ENCODE measurements at regions not wholly inside any gene's neighbourhood (a gene's known extent, or its start where the extent isn't known, plus 50 kb on each side); places are given as distances from the start of the nearest gene placed in this dataset.

- intact Hi-C loops (cut with micrococcal nuclease) = no loop called here
- no peak overlapping the region for H3K4me3 ChIP-seq (replicated peaks in 1 of 2; ENCODE audit: low read depth in 1 of 2, low read length in 2 of 2)
- no peak overlapping the region for H3K27ac ChIP-seq (ENCODE audit: low read depth, low read length)
- no peaks in the 10 kb centered on the region for H3K79me2 ChIP-seq (ENCODE audit: insufficient read depth, low read length)
- RAD21 ChIA-PET (ENCODE audit: low non-redundant PET in 1 of 2, low total read pairs in 2 of 2, uncharacterized antibody in 2 of 2, unreplicated experiment in 2 of 2) = no interaction called here
- H3K9me3 ChIP-seq (ENCODE audit: control insufficient read depth in 1 of 2, insufficient read depth in 1 of 2, low read depth in 1 of 2, low read length in 2 of 2) = no peaks in the 10 kb centered on the region; a peak in 2 of 4 replicates
- ATAC-seq = no peak
- H3K4me1 ChIP-seq (ENCODE audit: control insufficient read depth in 1 of 2, insufficient read depth in 2 of 2, low read length in 2 of 2) = no peaks in the 10 kb centered on the region
- H3K4me2 ChIP-seq (ENCODE audit: low read length) = no peak overlapping the region
- H3K36me3 ChIP-seq (ENCODE audit: control insufficient read depth in 1 of 2, insufficient read depth in 2 of 2, low read length in 2 of 2) = no peaks in the 10 kb centered on the region
- H3K27me3 ChIP-seq (ENCODE audit: insufficient read depth, low read length) = no peaks in the 10 kb centered on the region
- H4K20me1 ChIP-seq (ENCODE audit: insufficient read depth) = no peaks in the 10 kb centered on the region
- H2AFZ ChIP-seq (ENCODE audit: low read depth, low read length, poor library complexity, severe bottlenecking) = no peak overlapping the region
- no peak overlapping the region for H3K9ac ChIP-seq (ENCODE audit: low read length)
- BruUV-seq (replicated peaks) = no TSS peak
- TF ChIP-seq MAX (IDR thresholded peaks at IDR 0.05) (no peak), ZBTB33 (IDR thresholded peaks at IDR 0.05; ENCODE audit: extremely low read depth, insufficient replicate concordance, low read length) (no peak), SP1 (IDR thresholded peaks at IDR 0.05; ENCODE audit: low read depth) (no peak), POLR2A (IDR thresholded peaks at IDR 0.05; ENCODE audit: borderline replicate concordance, extremely low read depth, insufficient read depth, insufficient read length) (no peak), ZFX (IDR thresholded peaks at IDR 0.05) (no peak), SIN3A (IDR thresholded peaks at IDR 0.05; ENCODE audit: low read depth) (no peak), FOSL1 (IDR thresholded peaks at IDR 0.05; ENCODE audit: low read depth) (no peak), EZH2phosphoT487 (IDR thresholded peaks at IDR 0.05; ENCODE audit: borderline replicate concordance) (no peak), SRF (IDR thresholded peaks at IDR 0.05; ENCODE audit: low read depth) (no peak), ELF1 (IDR thresholded peaks at IDR 0.05; ENCODE audit: borderline replicate concordance, low read depth) (no peak), CTCF (IDR thresholded peaks at IDR 0.05 in 2 of 3, conservative IDR thresholded peaks at IDR 0.05 in 1 of 3; ENCODE audit: borderline replicate concordance in 1 of 3, insufficient read depth in 1 of 3, low read depth in 2 of 3, low read length in 2 of 3) (no peak), RAD21 (IDR thresholded peaks at IDR 0.05; ENCODE audit: low read depth) (no peak), CEBPB (IDR thresholded peaks at IDR 0.05; ENCODE audit: low read depth) (no peak), ZNF274 (IDR thresholded peaks at IDR 0.05; ENCODE audit: low read depth, low read length) (no peak), POLR2AphosphoS5 (IDR thresholded peaks at IDR 0.05; ENCODE audit: low read depth, low read length) (no peak), EGR1 (IDR thresholded peaks at IDR 0.05; ENCODE audit: low read depth) (no peak), YY1 (IDR thresholded peaks at IDR 0.05; ENCODE audit: extremely low read depth, insufficient replicate concordance, low read depth, low read length) (no peak), EZH2 (IDR thresholded peaks at IDR 0.05) (no peak)
- TF ChIP-seq, protein P1, sequence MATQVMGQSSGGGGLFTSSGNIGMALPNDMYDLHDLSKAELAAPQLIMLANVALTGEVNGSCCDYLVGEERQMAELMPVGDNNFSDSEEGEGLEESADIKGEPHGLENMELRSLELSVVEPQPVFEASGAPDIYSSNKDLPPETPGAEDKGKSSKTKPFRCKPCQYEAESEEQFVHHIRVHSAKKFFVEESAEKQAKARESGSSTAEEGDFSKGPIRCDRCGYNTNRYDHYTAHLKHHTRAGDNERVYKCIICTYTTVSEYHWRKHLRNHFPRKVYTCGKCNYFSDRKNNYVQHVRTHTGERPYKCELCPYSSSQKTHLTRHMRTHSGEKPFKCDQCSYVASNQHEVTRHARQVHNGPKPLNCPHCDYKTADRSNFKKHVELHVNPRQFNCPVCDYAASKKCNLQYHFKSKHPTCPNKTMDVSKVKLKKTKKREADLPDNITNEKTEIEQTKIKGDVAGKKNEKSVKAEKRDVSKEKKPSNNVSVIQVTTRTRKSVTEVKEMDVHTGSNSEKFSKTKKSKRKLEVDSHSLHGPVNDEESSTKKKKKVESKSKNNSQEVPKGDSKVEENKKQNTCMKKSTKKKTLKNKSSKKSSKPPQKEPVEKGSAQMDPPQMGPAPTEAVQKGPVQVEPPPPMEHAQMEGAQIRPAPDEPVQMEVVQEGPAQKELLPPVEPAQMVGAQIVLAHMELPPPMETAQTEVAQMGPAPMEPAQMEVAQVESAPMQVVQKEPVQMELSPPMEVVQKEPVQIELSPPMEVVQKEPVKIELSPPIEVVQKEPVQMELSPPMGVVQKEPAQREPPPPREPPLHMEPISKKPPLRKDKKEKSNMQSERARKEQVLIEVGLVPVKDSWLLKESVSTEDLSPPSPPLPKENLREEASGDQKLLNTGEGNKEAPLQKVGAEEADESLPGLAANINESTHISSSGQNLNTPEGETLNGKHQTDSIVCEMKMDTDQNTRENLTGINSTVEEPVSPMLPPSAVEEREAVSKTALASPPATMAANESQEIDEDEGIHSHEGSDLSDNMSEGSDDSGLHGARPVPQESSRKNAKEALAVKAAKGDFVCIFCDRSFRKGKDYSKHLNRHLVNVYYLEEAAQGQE (IDR thresholded peaks at IDR 0.05; ENCODE audit: low read depth) = no peak
- POLR2A ChIA-PET = no interaction called here
- DNase-seq (ENCODE audit: low read depth, low spot score) = no peak
- H3K9me2 ChIP-seq (ENCODE audit: insufficient read depth) = no peaks in the 10 kb centered on the region; the same call in 1 of the 2 replicates
- CTCF ChIA-PET = no interaction called here
Observed at GRCh38 chr2:168316073-168316440, 68.7 kb upstream of the STK39 start.

Measured in HCT116 (cell line).